GM21619 (cell line): ENCODE measurements at regions not wholly inside any gene's neighbourhood (a gene's known extent, or its start where the extent isn't known, plus 50 kb on each side); places are given as distances from the start of the nearest gene placed in this dataset.

Experiments
- ATAC-seq: cut with Tn5 transposase; IDR thresholded peaks from one replicate; pipeline ENCODE4 v1.9.1; 2021; ENCODE audit not compliant: unreplicated experiment

GRCh38 chr5:148912714-148913398, 86.4 kb downstream of the ADRB2 start:
- no peak for ATAC-seq

- ATAC-seq = no peak
Measured at GRCh38 chr5:148913493-148913892, 87.1 kb downstream of the ADRB2 start.

GRCh38 chr5:148913985-148914431, 87.6 kb downstream of the ADRB2 start:
- no peak for ATAC-seq

- no peak for ATAC-seq
Measured at GRCh38 chr5:148915224-148915817, 88.9 kb downstream of the ADRB2 start.

- no peak for ATAC-seq
Measured at GRCh38 chr5:148920646-148921288, 94.4 kb downstream of the ADRB2 start.

GRCh38 chr5:148921350-148921749, 94.9 kb downstream of the ADRB2 start:
- ATAC-seq = no peak

GRCh38 chr5:148922606-148923005, 96.2 kb downstream of the ADRB2 start:
- ATAC-seq = peak; percentile 92

- peak; percentile 17 for ATAC-seq
Measured at GRCh38 chr5:148923023-148923422, 96.6 kb downstream of the ADRB2 start.

GRCh38 chr5:148924817-148925216, 98.4 kb downstream of the ADRB2 start:
- no peak for ATAC-seq

- ATAC-seq = no peak
Measured at GRCh38 chr5:148926207-148926606, 99.8 kb downstream of the ADRB2 start.

- ATAC-seq = no peak
Measured at GRCh38 chr5:148927307-148927946, 101.0 kb downstream of the ADRB2 start.

- no peak for ATAC-seq
Measured at GRCh38 chr5:148928141-148928540, 101.7 kb downstream of the ADRB2 start.

GRCh38 chr5:148931453-148932057, 105.1 kb downstream of the ADRB2 start:
- no peak for ATAC-seq

GRCh38 chr5:148932355-148932935, 106.0 kb downstream of the ADRB2 start:
- ATAC-seq = no peak

GRCh38 chr5:148933903-148934432, 107.6 kb downstream of the ADRB2 start:
- no peak for ATAC-seq

GRCh38 chr5:148934895-148935400, 108.5 kb downstream of the ADRB2 start:
- ATAC-seq = no peak

GRCh38 chr5:148937239-148937638, 110.8 kb downstream of the ADRB2 start:
- no peak for ATAC-seq

GRCh38 chr5:148937830-148938521, 111.6 kb downstream of the ADRB2 start:
- ATAC-seq = no peak

- ATAC-seq = no peak
Measured at GRCh38 chr5:148938522-148938882, 112.1 kb downstream of the ADRB2 start.

- no peak for ATAC-seq
Measured at GRCh38 chr5:148939676-148940075, 113.3 kb downstream of the ADRB2 start.
